Liver (tissue), 3 donors: ENCODE measurements at regions not wholly inside any gene's neighbourhood (a gene's known extent, or its start where the extent isn't known, plus 50 kb on each side); places are given as distances from the start of the nearest gene placed in this dataset.

ENCODE experiments used
- CTCF ChIP-seq: fragments of 150-350 bp; IDR thresholded peaks from 2 replicates; pipeline ENCODE4 v1.5.1; 2017; ENCODE audit warnings: improper control_type of control experiment, low read depth, low read length; ENCODE audit not compliant: missing input control
- EGR1 ChIP-seq, 2 donors: IDR thresholded peaks; 2 replicates each; pipeline ENCODE4 v1.6.1; 2016 to 2018; ENCODE audit warnings: antibody characterized with exemption in 2 of 2, low read depth in 2 of 2
- FOXA1 ChIP-seq: IDR thresholded peaks from 2 replicates; pipeline ENCODE4 v1.6.1; 2016; ENCODE audit warnings: antibody characterized with exemption
- GABPA ChIP-seq, 2 donors: IDR thresholded peaks in 1 of 2; conservative IDR thresholded peaks in 1 of 2; 2 replicates each; pipeline ENCODE4 v1.6.1; 2016; ENCODE audit warnings: antibody characterized with exemption in 2 of 2, mild to moderate bottlenecking in 1 of 2, moderate library complexity in 1 of 2
- JUND ChIP-seq, 2 donors: IDR thresholded peaks; 2 replicates each; pipeline ENCODE4 v1.6.1; 2016; ENCODE audit warnings: antibody characterized with exemption in 2 of 2
- MAX ChIP-seq: IDR thresholded peaks from 2 replicates; pipeline ENCODE4 v1.6.1; 2016; ENCODE audit warnings: antibody characterized with exemption
- NR2F2 ChIP-seq: IDR thresholded peaks from 2 replicates; pipeline ENCODE4 v1.6.1; 2016; ENCODE audit warnings: antibody characterized with exemption
- RAD21 ChIP-seq, 2 donors: IDR thresholded peaks; 2 replicates each; pipeline ENCODE4 v1.6.1; 2016; ENCODE audit warnings: antibody characterized with exemption in 2 of 2, mild to moderate bottlenecking in 2 of 2
- SP1 ChIP-seq: IDR thresholded peaks from 2 replicates; pipeline ENCODE4 v1.6.1; 2018; ENCODE audit warnings: antibody characterized with exemption, mild to moderate bottlenecking
- TAF1 ChIP-seq: conservative IDR thresholded peaks from 2 replicates; pipeline ENCODE4 v1.6.1; 2016; ENCODE audit warnings: antibody characterized with exemption, mild to moderate bottlenecking
- YY1 ChIP-seq: IDR thresholded peaks from 2 replicates; pipeline ENCODE4 v1.6.1; 2016; ENCODE audit warnings: antibody characterized with exemption, mild to moderate bottlenecking
- ZBTB33 ChIP-seq: IDR thresholded peaks from 2 replicates; pipeline ENCODE4 v1.6.1; 2016; ENCODE audit warnings: antibody characterized with exemption
- TF ChIP-seq, protein P1 (sequence below): IDR thresholded peaks from 2 replicates; pipeline ENCODE4 v1.6.1; 2016; ENCODE audit warnings: antibody characterized with exemption, mild to moderate bottlenecking
- TF ChIP-seq, protein P2 (sequence below): IDR thresholded peaks from 2 replicates; pipeline ENCODE4 v1.6.1; 2016; ENCODE audit warnings: antibody characterized with exemption
- donor health status: healthy.
- donor health status: healthy.

DNA sequence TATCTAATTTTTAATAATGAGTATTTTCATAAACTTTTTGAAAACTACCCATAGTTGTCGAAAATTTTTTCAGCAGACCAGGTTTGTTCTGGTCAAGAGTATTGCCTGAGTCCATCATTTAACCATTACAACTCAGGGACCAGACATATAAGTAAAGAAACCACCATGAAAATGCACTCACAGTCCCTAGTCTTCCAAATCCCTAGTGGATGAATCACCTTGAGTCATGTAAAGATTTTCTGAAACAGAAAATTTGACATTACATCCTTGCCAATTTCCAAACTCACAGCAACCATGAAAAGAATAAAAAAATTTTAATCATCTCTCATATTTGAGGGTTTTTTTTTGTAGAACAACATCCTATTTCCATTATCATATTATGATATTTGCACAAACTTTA is 1337.5 kb upstream of the CDH8 start:
- TF ChIP-seq, protein P1, sequence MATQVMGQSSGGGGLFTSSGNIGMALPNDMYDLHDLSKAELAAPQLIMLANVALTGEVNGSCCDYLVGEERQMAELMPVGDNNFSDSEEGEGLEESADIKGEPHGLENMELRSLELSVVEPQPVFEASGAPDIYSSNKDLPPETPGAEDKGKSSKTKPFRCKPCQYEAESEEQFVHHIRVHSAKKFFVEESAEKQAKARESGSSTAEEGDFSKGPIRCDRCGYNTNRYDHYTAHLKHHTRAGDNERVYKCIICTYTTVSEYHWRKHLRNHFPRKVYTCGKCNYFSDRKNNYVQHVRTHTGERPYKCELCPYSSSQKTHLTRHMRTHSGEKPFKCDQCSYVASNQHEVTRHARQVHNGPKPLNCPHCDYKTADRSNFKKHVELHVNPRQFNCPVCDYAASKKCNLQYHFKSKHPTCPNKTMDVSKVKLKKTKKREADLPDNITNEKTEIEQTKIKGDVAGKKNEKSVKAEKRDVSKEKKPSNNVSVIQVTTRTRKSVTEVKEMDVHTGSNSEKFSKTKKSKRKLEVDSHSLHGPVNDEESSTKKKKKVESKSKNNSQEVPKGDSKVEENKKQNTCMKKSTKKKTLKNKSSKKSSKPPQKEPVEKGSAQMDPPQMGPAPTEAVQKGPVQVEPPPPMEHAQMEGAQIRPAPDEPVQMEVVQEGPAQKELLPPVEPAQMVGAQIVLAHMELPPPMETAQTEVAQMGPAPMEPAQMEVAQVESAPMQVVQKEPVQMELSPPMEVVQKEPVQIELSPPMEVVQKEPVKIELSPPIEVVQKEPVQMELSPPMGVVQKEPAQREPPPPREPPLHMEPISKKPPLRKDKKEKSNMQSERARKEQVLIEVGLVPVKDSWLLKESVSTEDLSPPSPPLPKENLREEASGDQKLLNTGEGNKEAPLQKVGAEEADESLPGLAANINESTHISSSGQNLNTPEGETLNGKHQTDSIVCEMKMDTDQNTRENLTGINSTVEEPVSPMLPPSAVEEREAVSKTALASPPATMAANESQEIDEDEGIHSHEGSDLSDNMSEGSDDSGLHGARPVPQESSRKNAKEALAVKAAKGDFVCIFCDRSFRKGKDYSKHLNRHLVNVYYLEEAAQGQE: no peak
- TF ChIP-seq CTCF (no peak), RAD21 (IDR thresholded peaks at IDR 0.05) (no peak), EGR1 (IDR thresholded peaks at IDR 0.05; ENCODE audit: low read depth in 2 of 2) (no peak), FOXA1 (no peak), SP1 (no peak), NR2F2 (no peak), ZBTB33 (no peak), MAX (no peak), TAF1 (no peak), YY1 (no peak), JUND (IDR thresholded peaks at IDR 0.05) (no peak), GABPA (IDR thresholded peaks at IDR 0.05 in 1 of 2, conservative IDR thresholded peaks at IDR 0.05 in 1 of 2) (no peak)
- TF ChIP-seq, protein P2, sequence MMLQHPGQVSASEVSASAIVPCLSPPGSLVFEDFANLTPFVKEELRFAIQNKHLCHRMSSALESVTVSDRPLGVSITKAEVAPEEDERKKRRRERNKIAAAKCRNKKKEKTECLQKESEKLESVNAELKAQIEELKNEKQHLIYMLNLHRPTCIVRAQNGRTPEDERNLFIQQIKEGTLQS: no peak
